ENCODE measurements at regions not wholly inside any gene's neighbourhood (a gene's known extent, or its start where the extent isn't known, plus 50 kb on each side); places are given as distances from the start of the nearest gene placed in this dataset.

GRCh38 chr1:55741516-55741915, 526.4 kb upstream of the USP24 start:
- no peak overlapping the region for H2AFZ ChIP-seq (ENCODE audit: insufficient read depth, low read length, poor library complexity)
- no peak overlapping the region for H3K14ac ChIP-seq (ENCODE audit: low read length)
- H3K23ac ChIP-seq (ENCODE audit: low read length) = no peak overlapping the region
- H3K27me3 ChIP-seq (ENCODE audit: insufficient read depth, low read length) = no peaks in the 10 kb centered on the region
- no peak overlapping the region for H2BK12ac ChIP-seq (ENCODE audit: low read length)
- no peak overlapping the region for H3K18ac ChIP-seq (ENCODE audit: low read length)
- H3K4ac ChIP-seq (ENCODE audit: low read depth, low read length) = no peak overlapping the region
- H3K4me3 ChIP-seq (ENCODE audit: low read depth, low read length) = no peak overlapping the region
- no peaks in the 10 kb centered on the region for H3K79me2 ChIP-seq (ENCODE audit: control insufficient read depth, insufficient read depth, low read length, poor library complexity)
- H3K36me3 ChIP-seq (ENCODE audit: control insufficient read depth in 1 of 2, insufficient read depth in 2 of 2, low read length in 2 of 2) = no peaks in the 10 kb centered on the region
- no peak overlapping the region for H2AK5ac ChIP-seq (ENCODE audit: low read length)
- H4K8ac ChIP-seq (ENCODE audit: low read depth, low read length) = no peak overlapping the region
- no peak overlapping the region for H4K12ac ChIP-seq (ENCODE audit: low read depth, low read length)
- no peak overlapping the region for H3K27ac ChIP-seq (ENCODE audit: low read depth, low read length)
- DNase-seq = peak in 1 of 2 donors; percentile 39
- H2BK120ac ChIP-seq (ENCODE audit: insufficient read depth, low read length, poor library complexity) = no peak overlapping the region
- H4K91ac ChIP-seq (ENCODE audit: low read depth, low read length) = no peak overlapping the region
- H2BK5ac ChIP-seq (ENCODE audit: low read depth, low read length, poor library complexity) = no peak overlapping the region
- H3K9me3 ChIP-seq (ENCODE audit: insufficient read depth, low read depth, low read length) = peaks cover 2% of the 10 kb centered on the region
- no peak overlapping the region for H3K4me2 ChIP-seq (ENCODE audit: low read length)
- no peak overlapping the region for H3K9ac ChIP-seq (ENCODE audit: low read length)
- H3K4me1 ChIP-seq (ENCODE audit: control insufficient read depth in 1 of 2, insufficient read depth in 2 of 2, low read length in 2 of 2) = no peaks in the 10 kb centered on the region
- no peaks in the 10 kb centered on the region for H3K79me1 ChIP-seq (ENCODE audit: low read length)
- WGBS (ENCODE audit: extremely low coverage, insufficient coverage, insufficient read length) = no CpG with 5 or more reads among the region's 1 CpG

GRCh38 chr1:55735106-55735505, 519.9 kb upstream of the USP24 start:
- no peak overlapping the region for H3K4me3 ChIP-seq (ENCODE audit: low read depth, low read length)
- no peak overlapping the region for H3K9ac ChIP-seq (ENCODE audit: low read length)
- no peak overlapping the region for H3K4me2 ChIP-seq (ENCODE audit: low read length)
- H3K18ac ChIP-seq (ENCODE audit: low read length) = no peak overlapping the region
- no peaks in the 10 kb centered on the region for H3K79me1 ChIP-seq (ENCODE audit: low read length)
- H2AFZ ChIP-seq (ENCODE audit: insufficient read depth, low read length, poor library complexity) = no peak overlapping the region
- H4K91ac ChIP-seq (ENCODE audit: low read depth, low read length) = no peak overlapping the region
- no peak overlapping the region for H3K23ac ChIP-seq (ENCODE audit: low read length)
- no peak overlapping the region for H4K12ac ChIP-seq (ENCODE audit: low read depth, low read length)
- no peak for DNase-seq
- no peaks in the 10 kb centered on the region for H3K4me1 ChIP-seq (ENCODE audit: control insufficient read depth in 1 of 2, insufficient read depth in 2 of 2, low read length in 2 of 2)
- H4K8ac ChIP-seq (ENCODE audit: low read depth, low read length) = no peak overlapping the region
- H3K4ac ChIP-seq (ENCODE audit: low read depth, low read length) = no peak overlapping the region
- H2AK5ac ChIP-seq (ENCODE audit: low read length) = no peak overlapping the region
- no peaks in the 10 kb centered on the region for H3K9me3 ChIP-seq (ENCODE audit: insufficient read depth, low read depth, low read length)
- no peaks in the 10 kb centered on the region for H3K36me3 ChIP-seq (ENCODE audit: control insufficient read depth in 1 of 2, insufficient read depth in 2 of 2, low read length in 2 of 2)
- no peak overlapping the region for H3K14ac ChIP-seq (ENCODE audit: low read length)
- H3K79me2 ChIP-seq (ENCODE audit: control insufficient read depth, insufficient read depth, low read length, poor library complexity) = no peaks in the 10 kb centered on the region
- H3K27ac ChIP-seq (ENCODE audit: low read depth, low read length) = no peak overlapping the region
- no peaks in the 10 kb centered on the region for H3K27me3 ChIP-seq (ENCODE audit: insufficient read depth, low read length)
- no peak overlapping the region for H2BK120ac ChIP-seq (ENCODE audit: insufficient read depth, low read length, poor library complexity)
- no peak overlapping the region for H2BK5ac ChIP-seq (ENCODE audit: low read depth, low read length, poor library complexity)
- no peak overlapping the region for H2BK12ac ChIP-seq (ENCODE audit: low read length)

DNA sequence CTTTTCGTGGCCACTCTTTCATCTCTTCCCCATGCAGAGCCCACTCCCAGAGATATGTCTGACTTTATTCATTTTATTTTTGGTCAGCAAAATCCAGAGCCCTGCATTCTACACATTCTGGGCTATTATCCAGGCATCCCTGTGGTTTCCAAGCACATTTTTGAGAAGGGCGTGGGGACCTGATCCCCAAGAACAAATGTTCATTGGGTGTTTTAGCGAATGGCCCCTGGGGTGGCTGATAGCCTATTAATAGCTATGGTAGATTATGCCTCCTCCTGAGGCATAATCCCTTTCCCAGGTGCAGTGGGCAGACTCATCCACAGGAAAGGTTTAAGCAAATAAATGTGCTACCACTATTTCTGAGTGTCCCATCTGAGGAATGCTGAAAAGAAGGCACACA, 511.8 kb upstream of the USP24 start:
- Histone ChIP-seq H3K36me3 (ENCODE audit: control insufficient read depth in 1 of 2, insufficient read depth in 2 of 2, low read length in 2 of 2) (no peaks in the 10 kb centered on the region), H3K79me1 (ENCODE audit: low read length) (peaks cover 19% of the 10 kb centered on the region), H2AFZ (ENCODE audit: insufficient read depth, low read length, poor library complexity) (no peak overlapping the region), H3K23ac (ENCODE audit: low read length) (no peak overlapping the region), H3K9ac (ENCODE audit: low read length) (no peak overlapping the region), H2AK5ac (ENCODE audit: low read length) (peak overlapping the region; percentile 42), H3K14ac (ENCODE audit: low read length) (peak overlapping the region; percentile 64), H3K18ac (ENCODE audit: low read length) (no peak overlapping the region), H3K4me1 (ENCODE audit: control insufficient read depth in 1 of 2, insufficient read depth in 2 of 2, low read length in 2 of 2) (peaks cover 2 to 5% of the 10 kb centered on the region in 2 experiments), H3K27ac (ENCODE audit: low read depth, low read length) (no peak overlapping the region), H4K8ac (ENCODE audit: low read depth, low read length) (no peak overlapping the region), H4K12ac (ENCODE audit: low read depth, low read length) (no peak overlapping the region), H3K4ac (ENCODE audit: low read depth, low read length) (no peak overlapping the region), H3K4me2 (ENCODE audit: low read length) (no peak overlapping the region), H2BK5ac (ENCODE audit: low read depth, low read length, poor library complexity) (peak overlapping the region; percentile 52), H3K9me3 (ENCODE audit: insufficient read depth, low read depth, low read length) (no peaks in the 10 kb centered on the region), H4K91ac (ENCODE audit: low read depth, low read length) (peak overlapping the region; percentile 64), H3K79me2 (ENCODE audit: control insufficient read depth, insufficient read depth, low read length, poor library complexity) (no peaks in the 10 kb centered on the region), H2BK12ac (ENCODE audit: low read length) (no peak overlapping the region), H2BK120ac (ENCODE audit: insufficient read depth, low read length, poor library complexity) (peak overlapping the region; percentile 40), H3K4me3 (ENCODE audit: low read depth, low read length) (no peak overlapping the region), H3K27me3 (ENCODE audit: insufficient read depth, low read length) (no peaks in the 10 kb centered on the region)
- no peak for DNase-seq
- WGBS (ENCODE audit: extremely low coverage, insufficient coverage, insufficient read length) = no CpG with 5 or more reads among the region's 3 CpGs

DNA sequence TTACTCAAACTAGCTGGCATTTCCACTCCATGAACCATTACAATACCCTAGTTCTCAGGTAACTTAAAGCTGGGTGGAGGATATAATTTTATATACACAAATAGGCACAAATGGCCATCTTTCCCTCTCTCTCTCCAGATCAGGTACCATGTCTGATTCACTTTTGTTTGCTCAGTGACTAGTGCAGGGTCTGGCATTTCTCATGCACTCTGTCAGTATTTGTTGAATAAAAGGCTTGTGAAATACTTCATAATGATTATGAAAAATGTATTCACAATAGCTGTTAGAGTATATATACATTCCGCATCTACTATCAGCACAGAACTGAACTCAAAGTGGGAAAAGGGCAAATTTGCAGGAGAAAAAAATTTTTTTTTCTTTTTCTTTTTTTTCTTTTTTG, 510.2 kb upstream of the USP24 start:
- H3K79me1 ChIP-seq (ENCODE audit: low read length) = peaks cover 30% of the 10 kb centered on the region

More for the DNA sequence above, 510.2 kb upstream of the USP24 start:
- no peak overlapping the region for H4K12ac ChIP-seq (ENCODE audit: low read depth, low read length)
- H2AK5ac ChIP-seq (ENCODE audit: low read length) = no peak overlapping the region
- no peaks in the 10 kb centered on the region for H3K9me3 ChIP-seq (ENCODE audit: insufficient read depth, low read depth, low read length)
- no peak overlapping the region for H3K4me3 ChIP-seq (ENCODE audit: low read depth, low read length)
- no peaks in the 10 kb centered on the region for H3K36me3 ChIP-seq (ENCODE audit: control insufficient read depth in 1 of 2, insufficient read depth in 2 of 2, low read length in 2 of 2)
- H3K14ac ChIP-seq (ENCODE audit: low read length) = no peak overlapping the region
- no peak overlapping the region for H3K4ac ChIP-seq (ENCODE audit: low read depth, low read length)
- H3K79me2 ChIP-seq (ENCODE audit: control insufficient read depth, insufficient read depth, low read length, poor library complexity) = no peaks in the 10 kb centered on the region
- H2BK120ac ChIP-seq (ENCODE audit: insufficient read depth, low read length, poor library complexity) = peak overlapping the region; percentile 52
- peaks cover 3 to 9% of the 10 kb centered on the region in 2 experiments for H3K4me1 ChIP-seq (ENCODE audit: control insufficient read depth in 1 of 2, insufficient read depth in 2 of 2, low read length in 2 of 2)
- H3K27ac ChIP-seq (ENCODE audit: low read depth, low read length) = no peak overlapping the region
- H2AFZ ChIP-seq (ENCODE audit: insufficient read depth, low read length, poor library complexity) = no peak overlapping the region
- no peak overlapping the region for H3K9ac ChIP-seq (ENCODE audit: low read length)
- no CpG with 5 or more reads among the region's 1 CpG for WGBS (ENCODE audit: extremely low coverage, insufficient coverage, insufficient read length)
- no peak overlapping the region for H3K18ac ChIP-seq (ENCODE audit: low read length)
- no peak overlapping the region for H2BK5ac ChIP-seq (ENCODE audit: low read depth, low read length, poor library complexity)
- no peak overlapping the region for H3K23ac ChIP-seq (ENCODE audit: low read length)
- no peak overlapping the region for H4K8ac ChIP-seq (ENCODE audit: low read depth, low read length)
- no peaks in the 10 kb centered on the region for H3K27me3 ChIP-seq (ENCODE audit: insufficient read depth, low read length)
- no peak for DNase-seq
- H4K91ac ChIP-seq (ENCODE audit: low read depth, low read length) = no peak overlapping the region
- H2BK12ac ChIP-seq (ENCODE audit: low read length) = peak overlapping the region; percentile 17
- H3K4me2 ChIP-seq (ENCODE audit: low read length) = no peak overlapping the region

All from trophoblast cell (in vitro differentiated cells and primary cell).